Erythroblast (primary cell): ENCODE measurements at regions not wholly inside any gene's neighbourhood (a gene's known extent, or its start where the extent isn't known, plus 50 kb on each side); places are given as distances from the start of the nearest gene placed in this dataset.

Experiments used
- GATA1 ChIP-seq: IDR thresholded peaks from 2 replicates; pipeline ENCODE4 v1.6.1; 2011; ENCODE audit warnings: low read depth, mild to moderate bottlenecking, control low read depth, low read length, moderate library complexity
- POLR2A ChIP-seq: IDR thresholded peaks from 2 replicates; pipeline ENCODE4 v1.6.1; 2011; ENCODE audit warnings: mild to moderate bottlenecking, low read length

DNA sequence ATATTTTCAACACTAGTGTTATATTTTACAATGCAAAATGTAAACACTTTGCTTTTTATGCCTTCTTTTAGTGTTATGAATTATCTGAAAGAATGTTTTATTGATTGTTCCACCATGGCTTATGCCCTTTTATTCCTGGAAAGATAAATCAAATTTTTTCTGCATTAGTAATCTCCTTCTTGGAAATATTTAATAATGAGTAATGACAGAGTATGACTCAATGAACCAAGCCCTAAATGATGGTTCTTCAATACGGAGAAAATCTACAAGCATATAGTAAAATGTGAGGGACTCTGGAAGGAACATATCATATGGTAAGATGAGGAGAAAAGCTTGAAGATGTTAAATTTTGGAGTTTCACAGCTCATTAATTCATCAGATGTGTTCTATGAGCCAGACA lies 929.6 kb downstream of the C6orf118 start:
- TF ChIP-seq POLR2A (no peak), GATA1 (no peak)
